Activated naive CD8-positive, alpha-beta T cell treated with anti-CD3 and anti-CD28 coated beads, Interleukin-2, amount 10 ng/mL, durations not matched to agents 7 days and 5 days (primary cell): ENCODE measurements at regions not wholly inside any gene's neighbourhood (a gene's known extent, or its start where the extent isn't known, plus 50 kb on each side); places are given as distances from the start of the nearest gene placed in this dataset.
"Not testable (repeated sequence)": the region's sequence is repeated elsewhere in the genome, so short reads cannot be mapped to it uniquely, and the experiment has no call there.

Experiments
- ATAC-seq: fragments of 150-1000 bp; cut with Tn5 transposase; one replicate; pipeline ENCODE4 v1.10.0; 2021; ENCODE audit warnings: low read depth, moderate library complexity
- POLR2A ChIA-PET: fragments of 350-600 bp; sonication (Branson Sonifier 250); formaldehyde crosslinking; loops from one replicate; lab custom pipeline; 2021; ENCODE audit warnings: antibody characterized with exemption; lab: Charles Lee
- DNase-seq: peaks from one replicate; pipeline ENCODE4 v3.0.0; 2021
- H3K27ac Mint-ChIP-seq: one replicate; pipeline ENCODE4 v1.8.0; 2022; ENCODE audit warnings: mild to moderate bottlenecking, mixed read lengths
- H3K27me3 Mint-ChIP-seq: one replicate; pipeline ENCODE4 v1.8.0; 2022; ENCODE audit warnings: mild to moderate bottlenecking, moderate library complexity, mixed read lengths
- H3K36me3 Mint-ChIP-seq: one replicate; pipeline ENCODE4 v1.8.0; 2021; ENCODE audit warnings: mild to moderate bottlenecking, mixed read lengths
- H3K4me1 Mint-ChIP-seq: one replicate; pipeline ENCODE4 v1.8.0; 2021; ENCODE audit warnings: mixed read lengths
- H3K4me3 Mint-ChIP-seq: one replicate; pipeline ENCODE4 v1.8.0; 2022; ENCODE audit warnings: mild to moderate bottlenecking, moderate library complexity, mixed read lengths
- H3K9me3 Mint-ChIP-seq: one replicate; pipeline ENCODE4 v1.8.0; 2021; ENCODE audit warnings: mixed read lengths

- ATAC-seq (no peak), DNase-seq (no peak)
These were observed 394.4 kb upstream of the NRSN1 start for GRCh38 chr6:23731609-23732008.

DNA sequence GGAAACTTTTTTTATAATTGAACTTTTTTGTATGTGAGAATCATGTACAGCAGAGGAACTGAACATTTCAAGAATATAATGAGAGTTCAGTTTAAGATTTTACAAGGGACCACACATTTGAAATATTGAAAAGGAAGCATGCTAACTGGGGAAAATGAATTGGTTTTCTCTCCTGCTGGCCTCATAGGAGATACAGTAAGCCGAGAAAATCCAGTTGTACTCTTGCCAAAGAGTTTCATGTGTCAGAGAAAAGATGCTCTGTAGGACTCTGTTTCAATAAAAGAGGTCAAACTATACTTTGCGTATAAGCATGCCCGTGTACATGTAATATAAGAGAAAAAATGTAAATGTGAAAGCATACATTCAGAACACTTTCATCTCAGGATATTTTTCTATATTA lies 393.5 kb upstream of the NRSN1 start:
- Mint-ChIP-seq H3K4me3 (no peak overlapping the region), H3K9me3 (peaks cover 2% of the 10 kb centered on the region), H3K36me3 (no peaks in the 10 kb centered on the region), H3K4me1 (no peaks in the 10 kb centered on the region), H3K27me3 (no peaks in the 10 kb centered on the region), H3K27ac (no peak overlapping the region)
- ATAC-seq: no peak
- POLR2A ChIA-PET: no interaction called here
- no peak for DNase-seq

More at GRCh38 chr6:23731609-23732008, 394.4 kb upstream of the NRSN1 start:
- POLR2A ChIA-PET: no interaction called here
- Mint-ChIP-seq H3K27me3 (no peaks in the 10 kb centered on the region), H3K27ac (no peak overlapping the region), H3K36me3 (no peaks in the 10 kb centered on the region), H3K9me3 (peaks cover 2% of the 10 kb centered on the region), H3K4me1 (no peaks in the 10 kb centered on the region), H3K4me3 (no peak overlapping the region)

- POLR2A ChIA-PET: no interaction called here
- DNase-seq (no peak), ATAC-seq (no peak)
- Mint-ChIP-seq H3K4me1 (no peaks in the 10 kb centered on the region), H3K27me3 (no peaks in the 10 kb centered on the region), H3K4me3 (no peak overlapping the region), H3K9me3 (peaks cover 2% of the 10 kb centered on the region), H3K36me3 (no peaks in the 10 kb centered on the region), H3K27ac (no peak overlapping the region)
These were observed 390.9 kb upstream of the NRSN1 start for GRCh38 chr6:23735151-23735550.

GRCh38 chr6:23736577-23736976 lies 389.4 kb upstream of the NRSN1 start:
- Mint-ChIP-seq H3K4me1 (no peaks in the 10 kb centered on the region), H3K27me3 (no peaks in the 10 kb centered on the region), H3K9me3 (peaks cover 2% of the 10 kb centered on the region), H3K36me3 (no peaks in the 10 kb centered on the region), H3K4me3 (no peak overlapping the region), H3K27ac (no peak overlapping the region)
- POLR2A ChIA-PET: no interaction called here
- DNase-seq (no peak), ATAC-seq (no peak)

DNA sequence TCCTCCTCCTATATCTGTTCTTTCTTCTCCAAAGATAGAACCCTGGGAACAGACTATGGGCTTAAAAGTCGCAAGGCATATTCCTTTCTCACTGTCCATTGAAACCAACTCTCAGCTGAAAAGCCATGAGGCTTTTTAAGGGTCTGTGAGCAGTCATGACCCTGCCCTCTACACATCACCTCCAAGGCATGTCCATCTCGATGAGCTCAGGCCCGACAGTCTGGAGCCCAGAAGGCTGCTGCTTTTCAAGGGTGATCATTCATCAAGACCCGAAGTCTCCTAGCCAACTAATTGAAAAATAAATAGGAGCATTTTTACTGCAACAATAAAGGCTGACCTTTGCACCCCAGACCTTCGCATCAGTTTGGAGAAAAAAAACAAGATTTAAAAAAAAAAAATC lies 378.8 kb upstream of the NRSN1 start:
- H3K4me3 Mint-ChIP-seq: no peak overlapping the region
- H3K27ac Mint-ChIP-seq: no peak overlapping the region
- no peaks in the 10 kb centered on the region for H3K36me3 Mint-ChIP-seq
- no peaks in the 10 kb centered on the region for H3K27me3 Mint-ChIP-seq
- no peak for ATAC-seq
- POLR2A ChIA-PET: no interaction called here
- DNase-seq: no peak
- no peaks in the 10 kb centered on the region for H3K4me1 Mint-ChIP-seq
- peaks cover 3% of the 10 kb centered on the region for H3K9me3 Mint-ChIP-seq

GRCh38 chr6:23752414-23752813 lies 373.6 kb upstream of the NRSN1 start:
- H3K4me1 Mint-ChIP-seq: no peaks in the 10 kb centered on the region
- no peak overlapping the region for H3K27ac Mint-ChIP-seq
- POLR2A ChIA-PET: no interaction called here
- H3K27me3 Mint-ChIP-seq: peaks cover 2% of the 10 kb centered on the region
- no peaks in the 10 kb centered on the region for H3K9me3 Mint-ChIP-seq
- H3K4me3 Mint-ChIP-seq: no peak overlapping the region
- DNase-seq: no peak
- no peaks in the 10 kb centered on the region for H3K36me3 Mint-ChIP-seq
- ATAC-seq: no peak

- no peaks in the 10 kb centered on the region for H3K36me3 Mint-ChIP-seq
- no peak overlapping the region for H3K4me3 Mint-ChIP-seq
- peaks cover 2% of the 10 kb centered on the region for H3K27me3 Mint-ChIP-seq
- no peaks in the 10 kb centered on the region for H3K4me1 Mint-ChIP-seq
- DNase-seq (no peak), ATAC-seq (no peak)
- POLR2A ChIA-PET: no interaction called here
- no peaks in the 10 kb centered on the region for H3K9me3 Mint-ChIP-seq
- H3K27ac Mint-ChIP-seq: no peak overlapping the region
These were observed 371.8 kb upstream of the NRSN1 start for GRCh38 chr6:23754197-23754596.

DNA sequence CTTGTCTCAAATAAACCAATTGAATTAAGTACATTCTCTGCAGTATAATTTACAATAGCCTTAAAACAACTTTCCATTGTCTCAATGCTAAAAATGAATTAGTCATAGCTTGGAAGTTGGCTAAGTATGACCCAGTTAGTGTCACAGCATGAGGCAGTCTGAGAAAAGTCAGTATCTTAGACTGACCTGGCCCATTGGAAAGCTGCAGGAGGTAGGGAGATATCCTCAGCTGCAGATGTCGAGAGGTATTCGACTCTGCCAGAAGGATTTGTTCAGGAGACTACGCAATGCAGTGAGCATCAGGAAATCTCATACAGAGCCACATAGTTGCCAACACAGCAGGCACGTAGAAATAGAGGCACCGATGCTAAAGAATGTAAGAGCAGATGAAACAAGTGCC lies 350.9 kb upstream of the NRSN1 start:
- no peak for ATAC-seq
- no peaks in the 10 kb centered on the region for H3K4me1 Mint-ChIP-seq
- no peaks in the 10 kb centered on the region for H3K27me3 Mint-ChIP-seq
- H3K9me3 Mint-ChIP-seq: peaks cover 2% of the 10 kb centered on the region
- no peak overlapping the region for H3K27ac Mint-ChIP-seq
- H3K4me3 Mint-ChIP-seq: no peak overlapping the region
- H3K36me3 Mint-ChIP-seq: no peaks in the 10 kb centered on the region
- POLR2A ChIA-PET: no interaction called here
- DNase-seq: no peak

DNA sequence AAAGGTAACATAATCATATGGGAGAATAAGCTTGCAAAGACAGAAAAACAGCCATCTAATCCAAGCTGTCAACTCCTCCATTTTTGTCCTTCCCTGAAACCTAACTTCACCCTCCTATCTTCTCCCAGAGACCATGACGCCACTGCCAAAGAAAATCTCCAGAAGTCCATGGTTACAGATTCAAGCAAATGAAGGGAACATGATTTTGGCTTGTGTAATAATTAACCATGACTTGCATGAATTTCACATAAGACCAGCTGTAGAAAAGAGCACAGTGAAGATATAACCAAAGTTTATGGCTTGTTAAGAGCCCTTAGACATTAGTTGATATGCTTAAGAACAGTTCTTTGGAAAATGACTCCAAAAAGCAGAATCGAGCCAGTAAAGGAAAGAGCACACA lies 342.1 kb upstream of the NRSN1 start:
- DNase-seq (no peak), ATAC-seq (no peak)
- H3K9me3 Mint-ChIP-seq: no peaks in the 10 kb centered on the region
- H3K27me3 Mint-ChIP-seq: no peaks in the 10 kb centered on the region
- H3K27ac Mint-ChIP-seq: no peak overlapping the region
- POLR2A ChIA-PET: no interaction called here
- no peak overlapping the region for H3K4me3 Mint-ChIP-seq
- no peaks in the 10 kb centered on the region for H3K4me1 Mint-ChIP-seq
- no peaks in the 10 kb centered on the region for H3K36me3 Mint-ChIP-seq

DNA sequence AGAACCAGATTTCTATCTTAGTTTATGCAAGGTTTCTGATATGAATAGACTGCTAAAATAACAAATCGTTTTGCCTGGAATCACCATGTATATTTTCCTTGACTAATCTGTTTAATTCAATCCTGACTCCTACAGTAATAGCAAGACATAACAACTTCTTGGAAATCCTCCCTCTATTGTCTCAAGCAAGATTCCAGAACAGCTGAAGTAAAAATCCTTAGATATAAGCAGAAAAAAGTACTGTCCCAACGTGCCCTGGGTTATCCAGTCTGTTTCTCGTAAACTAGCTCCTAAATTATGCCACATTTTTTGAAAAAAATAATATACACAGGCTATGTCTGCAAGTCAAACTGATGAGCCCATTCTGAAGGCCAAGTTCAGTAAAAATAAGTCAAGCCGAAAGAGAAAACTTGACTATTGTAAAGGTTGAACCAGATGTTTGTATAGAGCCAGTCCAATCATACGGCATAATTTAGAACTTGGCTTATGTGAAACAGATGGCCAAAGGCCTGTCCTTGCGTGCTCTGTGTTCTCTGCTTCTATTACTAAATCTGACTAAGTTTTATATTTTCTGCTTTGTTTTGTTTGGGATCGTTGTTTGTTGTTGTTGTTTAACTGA lies 341.6 kb upstream of the NRSN1 start:
- ATAC-seq (no peak), DNase-seq (no peak)
- Mint-ChIP-seq H3K4me3 (no peak overlapping the region), H3K4me1 (no peaks in the 10 kb centered on the region), H3K27me3 (no peaks in the 10 kb centered on the region), H3K27ac (no peak overlapping the region), H3K9me3 (no peaks in the 10 kb centered on the region), H3K36me3 (no peaks in the 10 kb centered on the region)
- POLR2A ChIA-PET: no interaction called here

GRCh38 chr6:23790756-23791155 lies 335.3 kb upstream of the NRSN1 start:
- no peak for DNase-seq
- POLR2A ChIA-PET: no interaction called here
- Mint-ChIP-seq H3K36me3 (no peaks in the 10 kb centered on the region), H3K27me3 (no peaks in the 10 kb centered on the region), H3K9me3 (no peaks in the 10 kb centered on the region), H3K4me1 (no peaks in the 10 kb centered on the region), H3K27ac (no peak overlapping the region), H3K4me3 (no peak overlapping the region)
- no peak for ATAC-seq

DNA sequence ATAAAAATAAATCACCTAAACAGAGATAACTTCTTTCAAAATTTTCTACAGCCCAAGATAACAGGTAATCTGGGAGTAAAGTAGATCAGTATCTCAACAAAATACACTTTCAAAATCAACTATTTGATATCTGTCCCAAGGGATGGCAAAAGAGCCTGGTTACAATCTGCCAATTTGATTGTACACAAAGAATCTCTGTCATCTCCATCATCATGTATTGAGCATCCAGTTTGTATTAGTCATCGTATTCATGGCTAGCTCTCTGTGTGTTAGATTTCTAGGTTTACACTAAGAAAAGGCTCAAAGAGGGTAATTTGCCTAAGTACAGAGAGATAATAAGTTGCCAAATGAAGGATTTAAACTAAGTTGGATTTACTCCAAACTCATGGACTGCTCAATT lies 329.0 kb upstream of the NRSN1 start:
- Mint-ChIP-seq H3K27ac (no peak overlapping the region), H3K4me3 (no peak overlapping the region), H3K9me3 (peaks cover 3% of the 10 kb centered on the region), H3K4me1 (no peaks in the 10 kb centered on the region), H3K27me3 (no peaks in the 10 kb centered on the region), H3K36me3 (no peaks in the 10 kb centered on the region)
- POLR2A ChIA-PET: no interaction called here
- DNase-seq (no peak), ATAC-seq (no peak)

GRCh38 chr6:23804289-23804688 lies 321.7 kb upstream of the NRSN1 start:
- ATAC-seq, H3K36me3 Mint-ChIP-seq, DNase-seq, H3K4me3 Mint-ChIP-seq, POLR2A ChIA-PET, H3K4me1 Mint-ChIP-seq, H3K27ac Mint-ChIP-seq, H3K9me3 Mint-ChIP-seq, H3K27me3 Mint-ChIP-seq: not testable (repeated sequence)

DNA sequence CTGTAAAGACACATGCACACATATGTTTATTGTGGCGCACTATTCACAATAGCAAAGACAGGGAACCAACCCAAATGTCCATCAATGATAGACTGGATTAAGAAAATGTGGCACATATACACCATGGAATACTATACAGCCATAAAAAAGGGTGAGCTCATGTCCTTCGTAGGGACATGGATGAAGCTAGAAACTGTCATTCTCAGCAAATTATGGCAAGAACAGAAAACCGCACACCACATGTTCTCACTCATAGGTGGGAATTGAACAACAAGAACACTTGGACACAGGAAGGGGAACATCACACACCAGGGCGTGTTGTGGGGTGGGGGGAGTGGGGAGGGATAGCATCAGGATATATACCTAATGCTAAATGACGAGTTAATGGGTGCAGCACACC lies 304.9 kb upstream of the NRSN1 start:
- H3K4me3 Mint-ChIP-seq, H3K27ac Mint-ChIP-seq, DNase-seq, H3K27me3 Mint-ChIP-seq, POLR2A ChIA-PET, H3K4me1 Mint-ChIP-seq, ATAC-seq, H3K36me3 Mint-ChIP-seq: not testable (repeated sequence)
- peaks cover 14% of the 10 kb centered on the region for H3K9me3 Mint-ChIP-seq

- no peaks in the 10 kb centered on the region for H3K4me1 Mint-ChIP-seq
- H3K27me3 Mint-ChIP-seq: no peaks in the 10 kb centered on the region
- DNase-seq: no peak
- POLR2A ChIA-PET: no interaction called here
- ATAC-seq: no peak
- H3K4me3 Mint-ChIP-seq: no peak overlapping the region
- H3K9me3 Mint-ChIP-seq: peaks cover 6% of the 10 kb centered on the region
- no peaks in the 10 kb centered on the region for H3K36me3 Mint-ChIP-seq
- H3K27ac Mint-ChIP-seq: no peak overlapping the region
These were observed 302.6 kb upstream of the NRSN1 start for GRCh38 chr6:23823421-23823820.
